H1 (cell line): ENCODE measurements at regions not wholly inside any gene's neighbourhood (a gene's known extent, or its start where the extent isn't known, plus 50 kb on each side); places are given as distances from the start of the nearest gene placed in this dataset.

ENCODE experiments used
- CTCF ChIA-PET: fragments of 300-600 bp; sonication (Branson Sonifier 250); formaldehyde crosslinking; loops from one replicate; lab custom pipeline; 2021; ENCODE audit not compliant: partially characterized antibody; lab: Charles Lee
- POLR2A ChIA-PET: fragments of 300-600 bp; sonication (Branson Sonifier 250); formaldehyde crosslinking; loops from one replicate; lab custom pipeline; 2021; ENCODE audit warnings: inconsistent platforms; ENCODE audit not compliant: partially characterized antibody; lab: Charles Lee
- DNase-seq, 2 experiments: peaks; one replicate each; pipeline versions ENCODE4 v3.0.0 to v3.0.0-alpha.2; 2010 to 2022; ENCODE audit warnings: low spot score in 2 of 2, low read depth in 1 of 2, mixed read lengths in 1 of 2
- FAIRE-seq: peaks from 2 replicates; lab custom pipeline; 2011; peaks lifted over from hg19 to GRCh38; lab: Jason Lieb, UNC
- H2AFZ ChIP-seq: 2 replicates; pipeline ENCODE4 v1.8.1; 2012; ENCODE audit warnings: low read length, inconsistent platforms
- H2AK5ac ChIP-seq: 2 replicates; pipeline ENCODE4 v1.6.1; 2013; ENCODE audit warnings: low read depth, low read length
- H2BK120ac ChIP-seq: replicated peaks from 2 replicates; pipeline ENCODE3; 2013; ENCODE audit warnings: low read depth, low read length, inconsistent platforms
- H2BK12ac ChIP-seq: 2 replicates; pipeline ENCODE4 v1.6.1; 2013; ENCODE audit warnings: low read depth, low read length
- H2BK15ac ChIP-seq: 2 replicates; pipeline ENCODE4 v1.6.1; 2013; ENCODE audit warnings: low read length
- H2BK20ac ChIP-seq: 2 replicates; pipeline ENCODE4 v1.6.1; 2013; ENCODE audit warnings: low read length
- H2BK5ac ChIP-seq: 2 replicates; pipeline ENCODE4 v1.6.1; 2013; ENCODE audit warnings: low read depth, low read length
- H3K14ac ChIP-seq: 2 replicates; pipeline ENCODE4 v1.6.1; 2013; ENCODE audit warnings: inconsistent platforms; ENCODE audit not compliant: insufficient read length
- H3K18ac ChIP-seq: 2 replicates; pipeline ENCODE4 v1.6.1; 2013; ENCODE audit warnings: low read length; ENCODE audit errors: extremely low read depth
- H3K23ac ChIP-seq: 2 replicates; pipeline ENCODE4 v1.6.1; 2013; ENCODE audit warnings: inconsistent platforms; ENCODE audit not compliant: insufficient read length
- H3K23me2 ChIP-seq: 2 replicates; pipeline ENCODE4 v1.6.1; 2013; ENCODE audit warnings: low read depth, low read length
- H3K27ac ChIP-seq: 2 replicates; pipeline ENCODE4 v1.6.1; 2011; ENCODE audit warnings: low read depth, low read length, inconsistent platforms
- H3K27me3 ChIP-seq, 4 experiments: replicated peaks in 1 of 4; 1 replicate in 1 of 4; 2 replicates in 3 of 4; pipeline versions ENCODE4 v1.6.1 to v1.8.1; 2011 to 2013; ENCODE audit warnings: low read length in 3 of 4, mild to moderate bottlenecking in 3 of 4, inconsistent platforms in 2 of 4, mixed read lengths in 2 of 4, moderate library complexity in 1 of 4; ENCODE audit not compliant: control insufficient read depth in 3 of 4, insufficient read depth in 3 of 4; ENCODE audit errors: extremely low read depth in 1 of 4
- H3K36me3 ChIP-seq, 4 experiments: 2 replicates each; pipeline versions ENCODE4 v1.6.1 to v1.8.1; 2011 to 2013; ENCODE audit warnings: mild to moderate bottlenecking in 4 of 4, low read length in 3 of 4, moderate library complexity in 2 of 4, control low read depth in 1 of 4, inconsistent platforms in 1 of 4; ENCODE audit not compliant: insufficient read depth in 4 of 4, control insufficient read depth in 2 of 4
- H3K4ac ChIP-seq: replicated peaks from 2 replicates; pipeline ENCODE3; 2013; ENCODE audit warnings: low read length, low read depth, mixed read lengths, inconsistent platforms; ENCODE audit not compliant: insufficient read length
- H3K4me1 ChIP-seq, 4 experiments: replicated peaks in 1 of 4; 1 replicate in 1 of 4; 2 replicates in 3 of 4; pipeline versions ENCODE4 v1.6.1 to v1.8.1; 2011 to 2013; ENCODE audit warnings: low read length in 3 of 4, inconsistent platforms in 2 of 4, mixed read lengths in 1 of 4; ENCODE audit not compliant: insufficient read depth in 4 of 4, control insufficient read depth in 3 of 4
- H3K4me2 ChIP-seq, 2 experiments: 2 replicates each; pipeline versions ENCODE4 v1.6.1 to v1.8.1; 2011 to 2013; ENCODE audit warnings: low read depth in 2 of 2, low read length in 2 of 2, control low read depth in 1 of 2, inconsistent platforms in 1 of 2, mild to moderate bottlenecking in 1 of 2; ENCODE audit not compliant: insufficient read depth in 1 of 2
- H3K4me3 ChIP-seq, 4 experiments: fragments of 200-600, 300-600 bp in 1 of 4; sonication (generic), shearing (Covaris generic), sonication (Bioruptor Twin) in 1 of 4; 2 replicates each; pipeline versions ENCODE4 v1.5.1 to v1.8.1; 2011 to 2016; ENCODE audit warnings: low read length in 4 of 4, low read depth in 3 of 4, control low read depth in 2 of 4, inconsistent platforms in 2 of 4, mild to moderate bottlenecking in 2 of 4, mixed read lengths in 1 of 4, moderate library complexity in 1 of 4; ENCODE audit not compliant: insufficient read depth in 2 of 4; ENCODE audit errors: extremely low read depth in 1 of 4
- H3K56ac ChIP-seq: replicated peaks from 2 replicates; pipeline ENCODE3; 2013; ENCODE audit warnings: low read depth, mild to moderate bottlenecking, mixed read lengths, low read length, inconsistent platforms; ENCODE audit not compliant: insufficient read length
- H3K79me1 ChIP-seq: 2 replicates; pipeline ENCODE4 v1.6.1; 2013; ENCODE audit warnings: low read depth, low read length, control low read depth
- H3K79me2 ChIP-seq, 2 experiments: 2 replicates each; pipeline versions ENCODE4 v1.6.1 to v1.8.1; 2012 to 2013; ENCODE audit warnings: low read length in 2 of 2, mild to moderate bottlenecking in 2 of 2, inconsistent platforms in 1 of 2; ENCODE audit not compliant: insufficient read depth in 2 of 2, control insufficient read depth in 1 of 2
- H3K9ac ChIP-seq, 4 experiments: replicated peaks in 1 of 4; 1 replicate in 1 of 4; 2 replicates in 3 of 4; pipeline versions ENCODE4 v1.6.1 to v1.8.1; 2011 to 2013; ENCODE audit warnings: low read depth in 3 of 4, low read length in 3 of 4, control low read depth in 2 of 4, mild to moderate bottlenecking in 2 of 4, moderate library complexity in 2 of 4, inconsistent platforms in 1 of 4; ENCODE audit errors: extremely low read depth in 1 of 4
- H3K9me3 ChIP-seq, 2 experiments: 2 replicates each; pipeline versions ENCODE4 v1.6.1 to v1.8.1; 2012 to 2013; ENCODE audit warnings: mild to moderate bottlenecking in 2 of 2, moderate library complexity in 2 of 2, control low read depth in 1 of 2, inconsistent platforms in 1 of 2, low read depth in 1 of 2, low read length in 1 of 2, mixed read lengths in 1 of 2; ENCODE audit not compliant: insufficient read depth in 2 of 2
- H4K20me1 ChIP-seq, 2 experiments: replicated peaks in 1 of 2; 2 replicates each; pipeline versions ENCODE3 to v1.8.1; 2011 to 2013; ENCODE audit warnings: inconsistent platforms in 2 of 2, low read length in 2 of 2, mild to moderate bottlenecking in 1 of 2; ENCODE audit not compliant: insufficient read depth in 2 of 2, control insufficient read depth in 1 of 2
- H4K5ac ChIP-seq: 2 replicates; pipeline ENCODE4 v1.6.1; 2013; ENCODE audit warnings: low read length, low read depth, mixed read lengths, inconsistent platforms; ENCODE audit not compliant: insufficient read length
- H4K8ac ChIP-seq: 2 replicates; pipeline ENCODE4 v1.8.0; 2013; ENCODE audit warnings: mild to moderate bottlenecking, moderate library complexity, low read length, inconsistent platforms; ENCODE audit not compliant: insufficient read depth; ENCODE audit errors: extremely low read depth
- H4K91ac ChIP-seq: replicated peaks from 2 replicates; pipeline ENCODE3; 2013; ENCODE audit warnings: low read length, mixed read lengths, inconsistent platforms; ENCODE audit not compliant: insufficient read length
- BRCA1 ChIP-seq: IDR thresholded peaks from 2 replicates; pipeline ENCODE4 v1.6.1; 2012; ENCODE audit warnings: low read depth, low read length, improper control_type of control experiment
- CHD1 ChIP-seq: IDR thresholded peaks from 2 replicates; pipeline ENCODE4 v1.6.1; 2012; ENCODE audit warnings: low read depth, low read length, improper control_type of control experiment
- HDAC2 ChIP-seq, 2 experiments: fragments of 300-600 bp in 1 of 2; sonication (generic) in 1 of 2; IDR thresholded peaks; 2 replicates each; pipeline ENCODE4 v1.6.1; 2011 to 2012; ENCODE audit warnings: low read depth in 2 of 2, low read length in 2 of 2, mild to moderate bottlenecking in 2 of 2, moderate library complexity in 2 of 2, borderline replicate concordance in 1 of 2, inconsistent platforms in 1 of 2
- HDAC6 ChIP-seq: IDR thresholded peaks from one replicate; pipeline ENCODE4 v1.7.1; 2012; ENCODE audit warnings: low read depth, mild to moderate bottlenecking, inconsistent platforms, low read length, moderate library complexity
- KDM5A ChIP-seq: fragments of 200-600 bp; IDR thresholded peaks from 2 replicates; pipeline ENCODE4 v1.7.1; 2012; ENCODE audit warnings: mild to moderate bottlenecking, low read length, inconsistent platforms, mixed read lengths
- NANOG ChIP-seq: IDR thresholded peaks from 2 replicates; pipeline ENCODE4 v1.6.1; 2011; ENCODE audit warnings: low read length, low read depth, mild to moderate bottlenecking, inconsistent platforms; ENCODE audit not compliant: insufficient read depth, poor library complexity, severe bottlenecking
- NRF1 ChIP-seq: IDR thresholded peaks from 2 replicates; pipeline ENCODE4 v1.6.1; 2011; ENCODE audit warnings: mild to moderate bottlenecking, low read depth, low read length, improper control_type of control experiment
- POLR2AphosphoS5 ChIP-seq: IDR thresholded peaks from 2 replicates; pipeline ENCODE4 v1.6.1; 2011; ENCODE audit warnings: low read depth, low read length
- RNF2 ChIP-seq: fragments of 200-900, 300-1000 bp; sonication (generic); IDR thresholded peaks from 2 replicates; pipeline ENCODE4 v1.7.1; 2016; ENCODE audit warnings: borderline replicate concordance, low read depth, mild to moderate bottlenecking, antibody characterized with exemption, low read length; ENCODE audit not compliant: poor library complexity, severe bottlenecking; ENCODE audit errors: missing control alignments
- RXRA ChIP-seq: IDR thresholded peaks from 2 replicates; pipeline ENCODE4 v1.6.1; 2011; ENCODE audit warnings: low read depth, mild to moderate bottlenecking, low read length, moderate library complexity; ENCODE audit not compliant: insufficient read depth
- SIN3A ChIP-seq, 2 experiments: IDR thresholded peaks in 1 of 2; conservative IDR thresholded peaks in 1 of 2; 2 replicates each; pipeline ENCODE4 v1.6.1; 2011 to 2012; ENCODE audit warnings: low read length in 2 of 2, improper control_type of control experiment in 1 of 2, low read depth in 1 of 2, mild to moderate bottlenecking in 1 of 2
- SP2 ChIP-seq: IDR thresholded peaks from 2 replicates; pipeline ENCODE4 v1.6.1; 2012; ENCODE audit warnings: mild to moderate bottlenecking, low read length, inconsistent platforms
- SRF ChIP-seq: IDR thresholded peaks from 2 replicates; pipeline ENCODE4 v1.6.1; 2011; ENCODE audit warnings: mild to moderate bottlenecking, low read depth, low read length, moderate library complexity
- YY1 ChIP-seq: IDR thresholded peaks from 2 replicates; pipeline ENCODE4 v1.6.1; 2011; ENCODE audit warnings: low read depth, mild to moderate bottlenecking, low read length
- WGBS, 2 experiments: shearing (Covaris generic) in 1 of 2; methylation state at CpG; one replicate each; pipeline versions ENCODE4 v1.1.6 to v1.1.7; 2013 to 2015; ENCODE audit warnings: low lambda C conversion rate in 2 of 2, mixed read lengths in 2 of 2, inconsistent platforms in 1 of 2, low coverage in 1 of 2, missing lambda C conversion rate in 1 of 2; ENCODE audit not compliant: insufficient replicate concordance in 2 of 2, insufficient coverage in 1 of 2, insufficient read length in 1 of 2; ENCODE audit errors: extremely low coverage in 1 of 2, missing lambda C conversion rate in 1 of 2; 5-methylcytosine and 5-hydroxymethylcytosine counted together

DNA sequence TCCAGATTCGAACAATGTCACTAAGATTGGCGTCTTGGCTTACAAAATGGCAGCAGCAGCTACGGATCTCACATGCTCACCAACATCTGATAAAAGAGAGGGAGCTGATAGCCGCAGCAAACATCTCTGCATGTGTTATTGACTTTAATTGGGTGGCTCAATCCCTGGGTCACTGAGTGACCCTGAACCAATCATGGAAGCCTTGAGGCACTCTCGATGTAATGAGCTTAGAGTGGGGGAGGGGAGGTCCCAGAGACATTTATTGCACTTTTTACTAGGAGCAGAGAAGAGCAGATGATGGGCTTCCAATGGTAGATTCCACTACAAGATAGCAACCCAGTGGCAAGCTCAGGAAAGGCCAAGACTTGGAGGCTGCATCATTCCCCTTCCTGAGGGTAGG, 238.7 kb downstream of the BMP7 start:
- no peak for DNase-seq
- no peak overlapping the region for H3K4me2 ChIP-seq
- TF ChIP-seq NRF1 (no peak), HDAC6 (no peak), POLR2AphosphoS5 (no peak), KDM5A (no peak), RNF2 (no peak), RXRA (no peak), NANOG (no peak), YY1 (no peak), CHD1 (no peak), SIN3A (conservative IDR thresholded peaks at IDR 0.05 in 1 of 2, IDR thresholded peaks at IDR 0.05 in 1 of 2; ENCODE audit: low read depth in 1 of 2, low read length in 2 of 2) (no peak), SRF (no peak), HDAC2 (IDR thresholded peaks at IDR 0.05; ENCODE audit: borderline replicate concordance in 1 of 2, low read depth in 2 of 2, low read length in 2 of 2) (no peak), SP2 (no peak), BRCA1 (no peak)

More for the DNA sequence above, 238.7 kb downstream of the BMP7 start:
- H3K79me1 ChIP-seq: no peaks in the 10 kb centered on the region
- H3K27ac ChIP-seq: no peak overlapping the region
- H3K23me2 ChIP-seq: peaks cover 5% of the 10 kb centered on the region
- no peak overlapping the region for H2BK120ac ChIP-seq
- H3K14ac ChIP-seq: no peak overlapping the region
- no peak for FAIRE-seq
- ChIA-PET CTCF (interaction anchor here (0.9 to 2.4 kb wide), 7 partner anchors 12 to 477 kb away, joined by 3 to 10 read pairs (median 4); no protein-coding TSS in a partner anchor), POLR2A (no interaction called here)
- no peaks in the 10 kb centered on the region for H3K79me2 ChIP-seq
- H2AFZ ChIP-seq: no peak overlapping the region
- H3K18ac ChIP-seq: no peak overlapping the region
- no peak overlapping the region for H3K4ac ChIP-seq
- H2AK5ac ChIP-seq: no peak overlapping the region
- H2BK12ac ChIP-seq: no peak overlapping the region
- H2BK20ac ChIP-seq: no peak overlapping the region
- no peaks in the 10 kb centered on the region for H3K36me3 ChIP-seq
- peaks cover 0 to 1% of the 10 kb centered on the region in 2 experiments for H4K20me1 ChIP-seq
- H3K9me3 ChIP-seq: no peaks in the 10 kb centered on the region
- no peak overlapping the region for H2BK15ac ChIP-seq
- 89% methylated on average over 5 of the region's 5 CpGs; no CpG with 5 or more reads in 1 of the 2 experiments for WGBS, 2 experiments
- no peak overlapping the region for H4K5ac ChIP-seq
- no peak overlapping the region for H4K8ac ChIP-seq
- H3K27me3 ChIP-seq: peaks cover 0 to 2% (median 0%) of the 10 kb centered on the region in 4 experiments; a peak in 1 of 7 replicates
- no peak overlapping the region for H3K56ac ChIP-seq
- H4K91ac ChIP-seq: no peak overlapping the region
- peaks cover 0 to 7% (median 2%) of the 10 kb centered on the region in 4 experiments; a peak in 5 of 7 replicates for H3K4me1 ChIP-seq
- no peak overlapping the region for H3K4me3 ChIP-seq
- no peak overlapping the region for H2BK5ac ChIP-seq
- H3K23ac ChIP-seq: no peak overlapping the region
- H3K9ac ChIP-seq: no peak overlapping the region
